Activated CD4-positive, alpha-beta T cell treated with anti-CD3 and anti-CD28 coated beads, Interleukin-2, amount 50 U/mL, for 24 hours (primary cell): ENCODE measurements at regions not wholly inside any gene's neighbourhood (a gene's known extent, or its start where the extent isn't known, plus 50 kb on each side); places are given as distances from the start of the nearest gene placed in this dataset.

ENCODE experiments used
- DNase-seq, 2 donors: peaks; one replicate each; pipeline ENCODE4 v3.0.0-alpha.2; 2020; ENCODE audit warnings: low read depth in 1 of 2, low spot score in 1 of 2

- no peak for DNase-seq
Observed at GRCh38 chr1:25105836-25106235, 126.5 kb downstream of the SYF2 start.

- no peak for DNase-seq
Observed at GRCh38 chr1:25104932-25105561, 127.3 kb downstream of the SYF2 start.

- no peak for DNase-seq
Observed at GRCh38 chr1:25103164-25103795, 129.0 kb downstream of the SYF2 start.

- no peak for DNase-seq
Observed at GRCh38 chr1:25100151-25100833, 132.0 kb downstream of the SYF2 start.

GRCh38 chr1:25099343-25099951 is 132.9 kb downstream of the SYF2 start:
- no peak for DNase-seq

- no peak for DNase-seq
Observed at GRCh38 chr1:25098717-25099116, 133.6 kb downstream of the SYF2 start.

GRCh38 chr1:25096307-25097150 is 135.8 kb downstream of the SYF2 start:
- DNase-seq: no peak

GRCh38 chr1:25095635-25096200 is 136.6 kb downstream of the SYF2 start:
- no peak for DNase-seq

- no peak for DNase-seq
Observed at GRCh38 chr1:25094995-25095394, 137.3 kb downstream of the SYF2 start.

GRCh38 chr1:25094229-25094628 is 138.1 kb downstream of the SYF2 start:
- no peak for DNase-seq

- no peak for DNase-seq
Observed at GRCh38 chr1:25091658-25092057, 140.6 kb downstream of the SYF2 start.

GRCh38 chr1:25090707-25091422 is 141.4 kb downstream of the SYF2 start:
- DNase-seq: no peak

- DNase-seq: no peak
Observed at GRCh38 chr1:25089772-25090171, 142.5 kb downstream of the SYF2 start.

- no peak for DNase-seq
Observed at GRCh38 chr1:25088946-25089345, 143.4 kb downstream of the SYF2 start.

- DNase-seq: no peak
Observed at GRCh38 chr1:25088180-25088701, 144.1 kb downstream of the SYF2 start.

GRCh38 chr1:25086518-25087079 is 145.7 kb downstream of the SYF2 start:
- no peak for DNase-seq

- no peak for DNase-seq
Observed at GRCh38 chr1:25084407-25084806, 147.9 kb downstream of the SYF2 start.

- DNase-seq: no peak
Observed at GRCh38 chr1:25083481-25084345, 148.6 kb downstream of the SYF2 start.

- no peak for DNase-seq
Observed at GRCh38 chr1:25082995-25083394, 149.3 kb downstream of the SYF2 start.
